ENCODE measurements at regions not wholly inside any gene's neighbourhood (a gene's known extent, or its start where the extent isn't known, plus 50 kb on each side); places are given as distances from the start of the nearest gene placed in this dataset.

GRCh38 chr2:38228753-38229152 is 148.3 kb downstream of the ATL2 start:
- TF ChIP-seq, protein P1, sequence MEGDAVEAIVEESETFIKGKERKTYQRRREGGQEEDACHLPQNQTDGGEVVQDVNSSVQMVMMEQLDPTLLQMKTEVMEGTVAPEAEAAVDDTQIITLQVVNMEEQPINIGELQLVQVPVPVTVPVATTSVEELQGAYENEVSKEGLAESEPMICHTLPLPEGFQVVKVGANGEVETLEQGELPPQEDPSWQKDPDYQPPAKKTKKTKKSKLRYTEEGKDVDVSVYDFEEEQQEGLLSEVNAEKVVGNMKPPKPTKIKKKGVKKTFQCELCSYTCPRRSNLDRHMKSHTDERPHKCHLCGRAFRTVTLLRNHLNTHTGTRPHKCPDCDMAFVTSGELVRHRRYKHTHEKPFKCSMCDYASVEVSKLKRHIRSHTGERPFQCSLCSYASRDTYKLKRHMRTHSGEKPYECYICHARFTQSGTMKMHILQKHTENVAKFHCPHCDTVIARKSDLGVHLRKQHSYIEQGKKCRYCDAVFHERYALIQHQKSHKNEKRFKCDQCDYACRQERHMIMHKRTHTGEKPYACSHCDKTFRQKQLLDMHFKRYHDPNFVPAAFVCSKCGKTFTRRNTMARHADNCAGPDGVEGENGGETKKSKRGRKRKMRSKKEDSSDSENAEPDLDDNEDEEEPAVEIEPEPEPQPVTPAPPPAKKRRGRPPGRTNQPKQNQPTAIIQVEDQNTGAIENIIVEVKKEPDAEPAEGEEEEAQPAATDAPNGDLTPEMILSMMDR (IDR thresholded peaks at IDR 0.05; ENCODE audit: low read depth, low read length), result no peak
- no peak for DNase-seq (ENCODE audit: extremely low read depth, low read depth)

GRCh38 chr2:38224821-38225437 is 149.0 kb upstream of the CYP1B1 start:
- TF ChIP-seq, protein P1 (IDR thresholded peaks at IDR 0.05; ENCODE audit: low read depth, low read length), result no peak
- no peak for DNase-seq (ENCODE audit: extremely low read depth, low read depth)

DNA sequence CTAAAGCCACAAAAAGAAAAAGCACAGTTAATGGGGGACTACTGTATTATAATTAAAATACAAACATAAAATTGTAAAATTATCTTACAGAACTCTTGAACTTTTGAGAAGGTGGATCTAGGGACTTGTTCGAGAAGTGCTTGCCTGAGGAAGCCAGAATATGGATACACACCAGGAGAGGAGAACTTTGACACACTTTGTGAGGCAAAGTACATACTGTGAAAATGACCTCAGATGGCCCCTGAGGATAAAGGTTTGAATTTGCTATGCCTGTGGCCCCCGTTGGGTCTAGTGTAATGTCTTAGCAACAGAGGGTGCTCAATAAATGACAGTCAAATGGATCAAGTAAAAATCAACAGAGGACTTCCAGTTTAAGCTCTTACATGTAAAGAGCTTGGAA is 148.2 kb upstream of the CYP1B1 start:
- no peak for DNase-seq (ENCODE audit: extremely low read depth, low read depth)
- TF ChIP-seq, protein P1 (IDR thresholded peaks at IDR 0.05; ENCODE audit: low read depth, low read length), result no peak

GRCh38 chr2:38223256-38223655 is 147.3 kb upstream of the CYP1B1 start:
- DNase-seq (ENCODE audit: extremely low read depth, low read depth), result no peak
- TF ChIP-seq, protein P1 (IDR thresholded peaks at IDR 0.05; ENCODE audit: low read depth, low read length), result no peak

DNA sequence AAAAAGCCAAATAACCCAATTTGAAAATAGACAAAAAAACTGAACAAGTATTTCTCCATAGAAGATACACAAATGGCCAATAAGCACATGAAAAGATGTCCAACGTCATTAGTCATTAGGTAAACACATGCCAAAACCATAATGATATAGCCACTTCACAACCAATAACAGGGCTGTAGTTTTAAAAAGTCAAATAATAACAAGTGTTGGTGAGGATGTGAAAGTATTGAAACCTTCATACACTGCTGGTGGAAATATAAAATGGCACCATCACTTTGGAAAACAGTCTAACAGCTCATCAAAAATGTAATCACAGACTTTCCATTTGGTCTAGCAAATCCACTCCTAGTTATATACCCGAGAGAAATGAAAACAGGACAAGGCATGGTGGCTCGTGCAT is 144.2 kb upstream of the CYP1B1 start:
- TF ChIP-seq, protein P1 (IDR thresholded peaks at IDR 0.05; ENCODE audit: low read depth, low read length), result no peak
- no peak for DNase-seq (ENCODE audit: extremely low read depth, low read depth)

GRCh38 chr2:38218995-38219394 is 143.0 kb upstream of the CYP1B1 start:
- TF ChIP-seq, protein P1 (IDR thresholded peaks at IDR 0.05; ENCODE audit: low read depth, low read length), result no peak
- no peak for DNase-seq (ENCODE audit: extremely low read depth, low read depth)

DNA sequence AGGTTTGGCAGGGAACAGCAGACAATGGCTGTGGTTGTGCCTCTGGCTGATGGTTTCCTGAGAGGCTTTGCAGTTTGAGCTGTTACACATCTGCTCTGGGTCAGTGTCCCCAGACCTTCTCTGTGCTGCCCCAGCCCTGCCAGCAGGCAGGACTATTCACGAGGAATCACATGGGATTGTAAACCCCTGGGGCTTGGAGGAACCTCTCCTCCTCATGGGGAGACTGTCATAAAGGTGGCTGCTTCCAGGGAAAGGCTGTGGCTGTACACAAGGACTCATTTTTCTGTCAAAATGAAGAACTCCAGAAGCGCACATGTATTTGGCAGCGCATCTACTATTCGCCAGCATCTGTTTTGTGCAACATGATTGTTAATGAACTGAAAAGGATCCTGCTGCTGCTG is 142.6 kb upstream of the CYP1B1 start:
- TF ChIP-seq, protein P1 (IDR thresholded peaks at IDR 0.05; ENCODE audit: low read depth, low read length), result no peak
- DNase-seq (ENCODE audit: extremely low read depth, low read depth), result no peak

Data from AG09319 (cell line).